Sigmoid colon (tissue), 6 donors: ENCODE measurements at regions not wholly inside any gene's neighbourhood (a gene's known extent, or its start where the extent isn't known, plus 50 kb on each side); places are given as distances from the start of the nearest gene placed in this dataset.

Source experiments
- DNase-seq: peaks from one replicate; pipeline ENCODE4 v3.0.0-alpha.2; 2019
- H3K27ac ChIP-seq, 4 donors: fragments of 200-600 bp; sonication (generic); one replicate each; pipeline ENCODE4 v1.5.1; 2016 to 2019; ENCODE audit warnings: mild to moderate bottlenecking in 1 of 4
- H3K27me3 ChIP-seq, 3 donors: fragments of 200-600 bp; sonication (generic); one replicate each; pipeline ENCODE4 v1.5.1; 2019; ENCODE audit warnings: mild to moderate bottlenecking in 1 of 3
- H3K36me3 ChIP-seq, 4 donors: fragments of 200-600 bp; sonication (generic); one replicate each; pipeline ENCODE4 v1.5.1; 2016 to 2019
- H3K4me1 ChIP-seq, 4 donors: fragments of 200-600 bp; sonication (generic); one replicate each; pipeline ENCODE4 v1.5.1; 2017 to 2019
- H3K4me3 ChIP-seq, 4 donors: fragments of 200-600 bp; sonication (generic); one replicate each; pipeline ENCODE4 v1.5.1; 2017 to 2019; ENCODE audit warnings: mild to moderate bottlenecking in 2 of 4, moderate library complexity in 1 of 4
- H3K9me3 ChIP-seq, 4 donors: fragments of 200-600 bp in 3 of 4; sonication (generic) in 3 of 4; one replicate each; pipeline versions ENCODE4 v1.5.1 to v1.6.1; 2013 to 2019
- CTCF ChIP-seq, 4 experiments: fragments of 450-650 bp in 3 of 4; fragments of 200-600 bp in 1 of 4; IDR thresholded peaks; one replicate each; pipeline ENCODE4 v1.5.1; 2016 to 2019; ENCODE audit warnings: antibody characterized with exemption in 4 of 4, mild to moderate bottlenecking in 3 of 4, moderate library complexity in 2 of 4
- EP300 ChIP-seq, 4 donors: sonication (generic); formaldehyde crosslinking; IDR thresholded peaks; one replicate each; pipeline ENCODE4 v1.6.1; 2017; ENCODE audit warnings: antibody characterized with exemption in 4 of 4
- POLR2A ChIP-seq, 2 donors: fragments of 450-650 bp; IDR thresholded peaks; one replicate each; pipeline ENCODE4 v1.6.1; 2016; ENCODE audit warnings: antibody characterized with exemption in 2 of 2, mild to moderate bottlenecking in 2 of 2, moderate library complexity in 2 of 2
- POLR2AphosphoS5 ChIP-seq, 4 donors: sonication (generic); formaldehyde crosslinking; IDR thresholded peaks; one replicate each; pipeline ENCODE4 v1.6.1; 2017; ENCODE audit warnings: antibody characterized with exemption in 4 of 4
- WGBS, 2 donors: extraction: QIAGEN DNeasy Blood & Tissue Kit; methylation state at CpG; one replicate each; pipeline ENCODE4 v1.1.7; 2013; 5-methylcytosine and 5-hydroxymethylcytosine counted together
- intact Hi-C: fragments of 100-400 bp; cut with DNase I; formaldehyde crosslinking; loops from one replicate; pipeline ENCODE4 v1.15.1; 2023
- small RNA-seq, 3 donors: library from RNA; depleted of rRNA; stranded (forward); fragments of <200 nt; gene quantifications; one replicate each; pipeline ENCODE3, GENCODE V24; 2016
- donor health status: healthy with polysubstance abuse.
- donor health status: healthy.

- peaks cover 0 to 11% (median 0%) of the 10 kb centered on the region in 3 donors for H3K27me3 ChIP-seq
- TF ChIP-seq POLR2A (IDR thresholded peaks at IDR 0.05) (no peak), EP300 (IDR thresholded peaks at IDR 0.05) (no peak), CTCF (IDR thresholded peaks at IDR 0.05) (no peak), POLR2AphosphoS5 (IDR thresholded peaks at IDR 0.05) (no peak)
- H3K9me3 ChIP-seq, result no peaks in the 10 kb centered on the region
- H3K27ac ChIP-seq, result no peak overlapping the region
- no peaks in the 10 kb centered on the region for H3K4me1 ChIP-seq
- intact Hi-C loops, result no loop called here
- no peaks in the 10 kb centered on the region for H3K36me3 ChIP-seq
- no peak overlapping the region for H3K4me3 ChIP-seq
- WGBS, 2 donors, result 57 to 59% methylated on average over 3 of the region's 3 CpGs
- no peak for DNase-seq
These were observed 57.7 kb upstream of the PTPRT start for GRCh38 chr20:43247361-43247760.

GRCh38 chr20:43244647-43245046, 54.9 kb upstream of the PTPRT start:
- Histone ChIP-seq H3K27ac (no peak overlapping the region), H3K4me3 (no peak overlapping the region), H3K9me3 (no peaks in the 10 kb centered on the region), H3K27me3 (peaks cover 0 to 11% (median 0%) of the 10 kb centered on the region in 3 donors), H3K36me3 (no peaks in the 10 kb centered on the region), H3K4me1 (no peaks in the 10 kb centered on the region)
- DNase-seq, result no peak
- 83 to 89% methylated on average over 5 of the region's 5 CpGs for WGBS, 2 donors
- intact Hi-C loops, result no loop called here
- TF ChIP-seq POLR2AphosphoS5 (IDR thresholded peaks at IDR 0.05), result no peak
- no peak for TF ChIP-seq EP300 (IDR thresholded peaks at IDR 0.05)
- no peak for TF ChIP-seq POLR2A (IDR thresholded peaks at IDR 0.05)
- TF ChIP-seq CTCF (IDR thresholded peaks at IDR 0.05), result no peak

- no peak for TF ChIP-seq POLR2AphosphoS5 (IDR thresholded peaks at IDR 0.05)
- no peak for TF ChIP-seq EP300 (IDR thresholded peaks at IDR 0.05)
- TF ChIP-seq CTCF (IDR thresholded peaks at IDR 0.05), result no peak
- TF ChIP-seq POLR2A (IDR thresholded peaks at IDR 0.05), result no peak
- no peak overlapping the region for H3K27ac ChIP-seq
- no peaks in the 10 kb centered on the region for H3K36me3 ChIP-seq
- no peak overlapping the region for H3K4me3 ChIP-seq
- intact Hi-C loops, result no loop called here
- peaks cover 0 to 4% (median 1%) of the 10 kb centered on the region in 4 donors for H3K9me3 ChIP-seq
- H3K4me1 ChIP-seq, result no peaks in the 10 kb centered on the region
- peaks cover 0 to 11% (median 0%) of the 10 kb centered on the region in 3 donors for H3K27me3 ChIP-seq
- 58% methylated on average over 7 of the region's 7 CpGs for WGBS, 2 donors
- no peak for DNase-seq
These were observed 54.1 kb upstream of the PTPRT start for GRCh38 chr20:43243672-43244269.

GRCh38 chr20:43241057-43241702, 51.5 kb upstream of the PTPRT start:
- WGBS, 2 donors, result 43 to 68% methylated on average over 3 of the region's 3 CpGs
- TF ChIP-seq CTCF (IDR thresholded peaks at IDR 0.05) (no peak), POLR2A (IDR thresholded peaks at IDR 0.05) (no peak), POLR2AphosphoS5 (IDR thresholded peaks at IDR 0.05) (no peak), EP300 (IDR thresholded peaks at IDR 0.05) (no peak)
- Histone ChIP-seq H3K27ac (no peak overlapping the region), H3K4me1 (no peaks in the 10 kb centered on the region), H3K27me3 (peaks cover 0 to 14% (median 0%) of the 10 kb centered on the region in 3 donors), H3K36me3 (no peaks in the 10 kb centered on the region), H3K9me3 (peaks cover 0 to 5% (median 1%) of the 10 kb centered on the region in 4 donors), H3K4me3 (no peak overlapping the region)
- no peak for DNase-seq
- intact Hi-C loops, result no loop called here

Small RNA genes lying in the stretch of these regions (small RNA-seq; reads per million reads assigned to genes)
- gene RF00426, result 0 reads per million in 3 donors
